ENCODE measurements at regions not wholly inside any gene's neighbourhood (a gene's known extent, or its start where the extent isn't known, plus 50 kb on each side); places are given as distances from the start of the nearest gene placed in this dataset.

GRCh38 chr1:195876792-195877191 lies 731.4 kb downstream of the KCNT2 start:
- Histone ChIP-seq H3K4me2 (ENCODE audit: low read length) (no peak overlapping the region), H4K20me1 (ENCODE audit: insufficient read depth) (no peaks in the 10 kb centered on the region), H3K27me3 (ENCODE audit: insufficient read depth, low read length) (no peaks in the 10 kb centered on the region), H2AFZ (ENCODE audit: low read depth, low read length, poor library complexity, severe bottlenecking) (no peak overlapping the region), H3K9me3 (ENCODE audit: control insufficient read depth in 1 of 2, insufficient read depth in 1 of 2, low read depth in 1 of 2, low read length in 2 of 2) (no peaks in the 10 kb centered on the region), H3K9ac (ENCODE audit: low read length) (no peak overlapping the region), H3K4me1 (ENCODE audit: control insufficient read depth in 1 of 2, insufficient read depth in 2 of 2, low read length in 2 of 2) (no peaks in the 10 kb centered on the region), H3K79me2 (ENCODE audit: insufficient read depth, low read length) (no peaks in the 10 kb centered on the region), H3K27ac (ENCODE audit: low read depth, low read length) (no peak overlapping the region), H3K36me3 (ENCODE audit: control insufficient read depth in 1 of 2, insufficient read depth in 2 of 2, low read length in 2 of 2) (no peaks in the 10 kb centered on the region), H3K4me3 (replicated peaks in 1 of 2; ENCODE audit: low read depth in 1 of 2, low read length in 2 of 2) (no peak overlapping the region), H3K9me2 (ENCODE audit: insufficient read depth) (no peaks in the 10 kb centered on the region)
- ChIA-PET RAD21 (ENCODE audit: low non-redundant PET in 1 of 2, low total read pairs in 2 of 2, uncharacterized antibody in 2 of 2, unreplicated experiment in 2 of 2) (no interaction called here), POLR2A (no interaction called here), CTCF (no interaction called here)
- TF ChIP-seq CBX3 (IDR thresholded peaks at IDR 0.05; ENCODE audit: low read depth): no peak
- DNase-seq (ENCODE audit: low read depth, low spot score) (no peak), ATAC-seq (no peak)
- BruUV-seq (replicated peaks): no TSS peak
- intact Hi-C loops (cut with micrococcal nuclease): no loop called here

GRCh38 chr1:195872376-195872775 lies 735.9 kb downstream of the KCNT2 start:
- ChIA-PET CTCF (no interaction called here), RAD21 (ENCODE audit: low non-redundant PET in 1 of 2, low total read pairs in 2 of 2, uncharacterized antibody in 2 of 2, unreplicated experiment in 2 of 2) (no interaction called here), POLR2A (no interaction called here)
- no peaks in the 10 kb centered on the region for H3K27me3 ChIP-seq (ENCODE audit: insufficient read depth, low read length)
- H2AFZ ChIP-seq (ENCODE audit: low read depth, low read length, poor library complexity, severe bottlenecking): no peak overlapping the region
- no peaks in the 10 kb centered on the region for H3K36me3 ChIP-seq (ENCODE audit: control insufficient read depth in 1 of 2, insufficient read depth in 2 of 2, low read length in 2 of 2)
- no peak overlapping the region for H3K9ac ChIP-seq (ENCODE audit: low read length)
- no peaks in the 10 kb centered on the region for H3K79me2 ChIP-seq (ENCODE audit: insufficient read depth, low read length)
- H3K9me2 ChIP-seq (ENCODE audit: insufficient read depth): no peaks in the 10 kb centered on the region
- ATAC-seq (no peak), DNase-seq (ENCODE audit: low read depth, low spot score) (no peak)
- no peaks in the 10 kb centered on the region for H4K20me1 ChIP-seq (ENCODE audit: insufficient read depth)
- H3K9me3 ChIP-seq (ENCODE audit: control insufficient read depth in 1 of 2, insufficient read depth in 1 of 2, low read depth in 1 of 2, low read length in 2 of 2): no peaks in the 10 kb centered on the region
- no peak overlapping the region for H3K27ac ChIP-seq (ENCODE audit: low read depth, low read length)
- H3K4me3 ChIP-seq (replicated peaks in 1 of 2; ENCODE audit: low read depth in 1 of 2, low read length in 2 of 2): no peak overlapping the region
- no peak overlapping the region for H3K4me2 ChIP-seq (ENCODE audit: low read length)
- intact Hi-C loops (cut with micrococcal nuclease): no loop called here
- no TSS peak for BruUV-seq (replicated peaks)
- H3K4me1 ChIP-seq (ENCODE audit: control insufficient read depth in 1 of 2, insufficient read depth in 2 of 2, low read length in 2 of 2): no peaks in the 10 kb centered on the region
- TF ChIP-seq POLR2AphosphoS5 (IDR thresholded peaks at IDR 0.05; ENCODE audit: low read depth, low read length) (no peak), SP1 (IDR thresholded peaks at IDR 0.05; ENCODE audit: low read depth) (no peak), EZH2 (IDR thresholded peaks at IDR 0.05) (no peak), CEBPB (IDR thresholded peaks at IDR 0.05; ENCODE audit: low read depth) (no peak), CTCF (IDR thresholded peaks at IDR 0.05 in 2 of 3, conservative IDR thresholded peaks at IDR 0.05 in 1 of 3; ENCODE audit: borderline replicate concordance in 1 of 3, insufficient read depth in 1 of 3, low read depth in 2 of 3, low read length in 2 of 3) (no peak), ZBTB33 (IDR thresholded peaks at IDR 0.05; ENCODE audit: extremely low read depth, insufficient replicate concordance, low read length) (no peak), EGR1 (IDR thresholded peaks at IDR 0.05; ENCODE audit: low read depth) (no peak), FOSL1 (IDR thresholded peaks at IDR 0.05; ENCODE audit: low read depth) (no peak), ZFX (IDR thresholded peaks at IDR 0.05) (no peak), ATF3 (IDR thresholded peaks at IDR 0.05) (no peak), REST (IDR thresholded peaks at IDR 0.05; ENCODE audit: low read depth) (no peak), ELF1 (IDR thresholded peaks at IDR 0.05; ENCODE audit: borderline replicate concordance, low read depth) (no peak), EZH2phosphoT487 (IDR thresholded peaks at IDR 0.05; ENCODE audit: borderline replicate concordance) (no peak)

Measured in HCT116 (cell line).